GM21390 (cell line): ENCODE measurements at regions not wholly inside any gene's neighbourhood (a gene's known extent, or its start where the extent isn't known, plus 50 kb on each side); places are given as distances from the start of the nearest gene placed in this dataset.
"Not testable (repeated sequence)": the region's sequence is repeated elsewhere in the genome, so short reads cannot be mapped to it uniquely, and the experiment has no call there.

Experiments used
- ATAC-seq: cut with Tn5 transposase; IDR thresholded peaks from one replicate; pipeline ENCODE4 v1.9.1; 2021; ENCODE audit not compliant: unreplicated experiment

DNA sequence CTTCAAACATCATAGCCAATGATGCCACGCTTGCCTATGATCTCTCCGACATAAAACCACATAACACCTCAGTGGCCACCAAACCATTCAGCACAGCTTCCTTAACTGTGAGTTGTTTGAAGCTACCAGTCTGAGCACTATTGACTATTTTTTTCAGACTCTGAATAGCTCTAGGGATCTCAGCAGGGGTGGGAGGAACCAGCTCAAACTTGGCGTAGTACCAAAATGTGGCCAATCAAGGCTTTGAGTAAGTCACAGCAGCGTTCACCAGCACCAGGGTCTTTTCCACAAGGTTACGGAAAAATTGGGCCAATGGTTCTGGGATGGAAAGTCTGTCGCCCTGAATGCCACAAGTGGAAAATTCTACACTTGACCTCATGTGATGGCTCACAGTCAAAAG lies 70.6 kb downstream of the SMPDL3A start:
- ATAC-seq, result no peak

DNA sequence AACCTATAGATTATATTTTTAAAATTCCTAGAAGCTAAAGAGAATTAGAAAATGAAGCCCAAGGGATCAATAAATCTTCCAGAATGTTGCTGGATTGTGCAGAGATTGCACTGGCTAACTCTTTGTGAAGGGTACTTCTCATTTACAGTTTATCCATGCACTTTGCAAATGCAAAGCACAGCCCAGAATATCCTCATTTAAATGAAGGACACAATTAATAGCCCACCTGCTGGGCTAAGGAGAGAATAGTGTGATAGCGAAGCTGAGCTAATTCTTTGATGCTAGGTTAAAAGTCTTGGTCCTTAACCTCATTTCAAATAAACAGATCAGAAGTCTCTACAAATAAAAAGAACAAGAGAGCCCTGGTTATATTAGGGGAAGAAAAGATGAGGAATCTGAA lies 72.5 kb downstream of the SMPDL3A start:
- ATAC-seq, result no peak

DNA sequence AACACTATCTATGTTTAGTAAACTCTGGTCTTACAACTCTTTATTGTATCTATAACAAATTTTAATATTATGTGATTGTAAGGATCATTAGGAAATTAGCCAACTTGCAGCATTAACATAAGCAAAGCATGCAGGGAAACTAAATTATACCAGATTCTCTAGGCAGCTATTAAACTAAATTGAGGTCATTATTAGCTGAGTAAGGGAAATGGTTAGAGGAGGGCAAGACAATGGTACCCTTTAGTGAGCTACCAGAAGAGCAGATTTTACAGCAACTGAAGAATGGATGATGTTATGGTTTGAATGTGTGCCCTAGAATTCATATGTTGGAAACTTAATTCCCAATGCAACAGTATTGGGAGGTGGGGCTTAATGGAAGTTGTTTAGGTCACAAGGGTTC lies 79.1 kb downstream of the SMPDL3A start:
- no peak for ATAC-seq

DNA sequence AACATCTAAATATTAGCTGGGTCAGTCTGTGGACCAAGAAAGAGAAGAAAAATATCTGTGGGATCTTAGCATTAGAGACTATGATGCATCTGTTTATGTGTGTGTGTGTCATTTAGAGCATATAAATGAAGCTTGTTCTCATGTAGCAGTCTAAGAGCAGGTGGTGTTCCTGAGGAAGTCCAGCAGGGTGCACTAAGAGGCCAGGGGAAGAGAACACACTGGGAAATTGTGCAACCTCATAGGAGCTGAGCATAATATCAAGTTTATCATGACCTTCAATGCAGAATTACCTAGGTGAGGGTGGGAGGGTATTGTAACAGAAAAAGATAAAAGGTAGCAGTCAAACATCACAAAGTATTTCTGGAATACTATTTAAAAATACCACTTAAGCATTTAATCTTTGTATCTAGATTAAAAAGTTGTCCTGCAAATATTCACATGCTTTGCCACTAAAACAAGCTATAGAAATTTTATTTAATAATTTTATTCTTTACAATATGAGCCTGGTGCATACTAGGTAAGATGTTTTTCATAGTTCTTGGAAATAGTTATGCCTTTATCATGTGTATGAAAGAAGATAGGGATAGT lies 80.5 kb downstream of the SMPDL3A start:
- ATAC-seq, result peak; percentile 59

DNA sequence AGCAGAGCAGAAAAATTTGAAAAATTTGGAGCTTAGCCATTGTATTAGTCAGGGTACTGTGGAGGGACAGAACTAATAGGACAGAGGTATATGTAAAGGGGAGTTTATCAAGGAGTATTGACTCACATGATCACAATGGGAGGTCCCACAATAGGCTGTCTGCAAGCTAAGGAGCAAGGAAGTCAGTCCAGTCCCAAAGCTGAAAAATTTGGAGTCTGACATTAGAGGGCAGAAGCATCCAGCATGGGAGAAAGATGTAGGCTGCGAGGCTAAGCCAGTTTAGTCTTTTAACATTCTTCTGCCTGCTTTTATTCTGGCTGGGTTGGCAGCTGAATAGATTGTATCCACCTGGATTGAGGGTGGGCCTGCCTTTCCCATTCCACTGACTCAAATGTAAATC lies 82.0 kb downstream of the SMPDL3A start:
- no peak for ATAC-seq

DNA sequence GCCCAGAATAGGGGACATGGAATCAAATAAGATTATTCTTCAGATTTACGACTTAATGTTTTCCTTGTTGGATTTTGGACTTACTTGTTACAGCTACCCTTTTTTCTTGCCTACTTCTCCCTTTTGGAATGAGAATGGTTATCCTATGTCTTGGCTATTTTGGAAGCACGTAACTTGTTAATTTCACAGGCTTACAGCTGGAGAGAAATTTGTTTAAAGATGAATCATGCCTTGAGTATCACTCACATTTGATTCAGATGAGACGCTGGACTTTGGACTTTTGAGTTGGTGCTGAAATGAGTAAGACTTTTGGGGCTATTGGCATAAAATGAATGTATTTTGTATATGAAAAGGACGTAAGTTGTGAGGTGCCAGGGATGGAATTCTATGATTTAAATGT lies 83.3 kb downstream of the SMPDL3A start:
- ATAC-seq, result no peak

GRCh38 chr6:122877302-122877701 lies 88.2 kb downstream of the SMPDL3A start:
- no peak for ATAC-seq

DNA sequence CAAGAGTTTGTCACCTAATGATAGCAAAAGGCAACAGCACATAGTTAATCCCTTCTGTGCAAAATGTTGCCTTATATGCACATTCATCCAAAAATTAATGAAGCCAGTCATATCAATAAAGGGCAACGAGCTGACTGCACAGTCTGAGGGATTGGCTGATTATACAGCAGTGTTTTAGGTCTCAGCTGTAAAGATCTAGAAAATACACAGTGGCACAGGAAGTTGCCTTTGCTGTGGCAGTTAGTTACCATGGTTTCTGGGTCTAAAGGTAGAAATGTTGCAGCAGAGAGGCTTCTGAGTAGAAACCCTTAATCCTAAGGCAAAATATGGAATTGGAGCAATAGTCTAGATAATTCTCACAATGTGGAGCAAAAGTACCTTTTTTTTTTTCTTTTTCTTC lies 89.7 kb downstream of the SMPDL3A start:
- no peak for ATAC-seq

GRCh38 chr6:122886481-122886880 lies 97.4 kb downstream of the SMPDL3A start:
- ATAC-seq, result no peak

GRCh38 chr6:122887941-122888340 lies 98.9 kb downstream of the SMPDL3A start:
- no peak for ATAC-seq

DNA sequence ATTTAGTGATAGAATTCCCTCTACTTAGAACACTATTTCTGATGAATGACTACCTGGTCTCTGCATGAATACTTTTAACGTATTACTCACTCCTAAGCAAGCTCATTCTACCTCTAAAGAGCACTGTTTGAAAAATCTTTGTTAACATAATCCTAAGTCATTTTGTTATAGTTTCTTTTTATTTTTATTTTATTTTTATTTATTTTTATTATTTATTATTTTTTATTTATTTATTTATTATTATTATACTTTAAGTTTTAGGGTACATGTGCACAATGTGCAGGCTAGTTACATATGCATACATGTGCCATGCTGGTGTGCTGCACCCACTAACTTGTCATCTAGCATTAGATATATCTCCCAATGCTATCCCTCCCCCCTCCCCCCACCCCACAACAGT lies 99.6 kb downstream of the SMPDL3A start:
- not testable (repeated sequence) for ATAC-seq

DNA sequence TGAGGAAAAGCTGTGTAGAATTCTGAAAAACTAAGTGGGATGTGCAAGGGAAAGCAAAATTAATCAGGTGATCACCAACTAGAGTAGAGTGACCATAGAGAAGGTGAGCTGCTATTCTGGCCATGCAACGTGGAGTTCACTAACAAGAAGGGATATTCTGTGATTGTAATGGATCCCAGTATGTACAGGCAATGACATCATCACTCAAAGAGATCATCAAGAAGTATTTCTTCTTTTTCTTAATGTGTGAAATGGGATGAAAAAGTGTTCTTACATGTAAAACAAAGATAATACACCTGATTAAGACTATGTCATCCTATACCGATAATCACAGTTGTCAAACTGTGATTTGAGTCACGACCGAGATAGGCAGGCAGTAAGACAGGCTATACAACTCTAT lies 101.2 kb downstream of the SMPDL3A start:
- no peak for ATAC-seq

DNA sequence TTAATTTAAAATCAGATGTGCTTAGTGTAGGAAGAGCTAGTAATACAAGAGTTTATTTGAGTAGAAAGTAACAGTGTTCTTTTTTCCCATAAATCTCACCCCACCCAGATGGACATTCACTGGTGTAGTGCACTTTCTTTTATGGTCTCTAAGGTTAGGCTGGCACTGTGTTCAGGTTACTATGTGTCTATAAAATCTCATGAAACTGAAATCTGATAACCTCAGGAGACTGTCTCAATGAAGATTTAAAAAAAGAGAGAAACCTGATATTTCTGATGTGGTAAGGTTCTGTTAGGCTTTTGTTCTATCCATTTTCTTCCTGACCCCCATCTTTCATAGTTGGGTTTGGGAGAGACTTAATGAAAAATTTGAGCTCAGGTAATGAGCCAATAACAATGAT lies 101.2 kb upstream of the CLVS2 start:
- ATAC-seq, result no peak

DNA sequence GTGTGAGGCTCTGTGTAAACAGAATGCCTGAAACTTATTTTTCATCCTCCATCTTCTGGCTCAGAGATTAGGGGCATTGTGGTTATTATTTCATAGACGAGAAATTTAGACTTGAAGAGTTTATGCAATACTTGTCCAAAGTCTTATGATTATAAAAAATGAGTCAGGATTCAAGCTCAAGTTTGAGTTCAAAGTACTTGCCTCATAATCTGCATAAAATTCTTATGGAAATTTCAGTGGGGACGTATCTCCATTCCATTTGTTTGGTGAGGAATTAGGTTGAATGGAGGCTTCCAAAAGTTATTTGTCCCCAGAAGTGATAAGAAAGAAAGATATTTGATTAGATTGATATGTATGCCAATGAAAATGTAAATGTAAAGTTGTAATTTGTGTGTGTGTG lies 93.7 kb upstream of the CLVS2 start:
- ATAC-seq, result no peak

- no peak for ATAC-seq
Measured at GRCh38 chr6:122903266-122903915, 92.6 kb upstream of the CLVS2 start.

DNA sequence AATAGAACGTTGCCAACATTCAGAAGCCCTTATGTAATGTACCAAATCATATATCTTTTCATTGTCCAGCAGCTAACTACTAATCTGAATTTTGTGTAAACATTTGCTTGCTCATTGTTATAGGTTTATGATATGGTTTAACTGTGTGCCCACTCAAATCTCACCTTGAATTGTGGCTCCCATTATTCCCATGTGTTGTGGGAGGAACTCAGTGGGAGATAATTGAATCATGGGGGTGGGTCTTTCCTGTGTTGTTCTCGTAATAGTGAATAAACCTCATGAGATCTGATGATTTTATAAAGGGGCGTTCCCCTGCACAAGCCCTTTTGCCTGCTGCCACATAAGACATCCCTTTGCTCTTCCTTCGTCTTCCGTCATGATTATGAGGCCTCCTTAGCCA lies 91.9 kb upstream of the CLVS2 start:
- no peak for ATAC-seq

DNA sequence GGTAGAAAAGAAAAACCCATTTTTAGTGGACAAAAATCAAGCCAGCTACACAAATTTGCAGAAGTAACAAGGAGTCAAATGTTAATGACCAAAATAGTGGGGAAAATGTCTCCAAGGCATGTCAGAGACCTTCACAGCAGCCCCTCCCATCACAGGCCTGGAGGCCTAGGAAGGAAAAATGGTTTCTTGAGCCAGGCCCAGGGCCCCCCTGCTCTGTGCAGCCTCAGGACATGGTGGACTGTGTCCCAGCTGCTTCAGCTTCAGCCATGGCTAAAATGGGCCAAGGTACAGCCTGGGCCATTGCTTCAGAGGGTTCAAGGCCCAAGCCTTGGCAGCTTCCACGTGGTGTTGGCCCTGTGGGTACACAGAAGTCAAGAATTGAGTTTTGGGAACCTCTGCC lies 82.5 kb upstream of the CLVS2 start:
- no peak for ATAC-seq

- no peak for ATAC-seq
Measured at GRCh38 chr6:122918714-122919113, 77.3 kb upstream of the CLVS2 start.

DNA sequence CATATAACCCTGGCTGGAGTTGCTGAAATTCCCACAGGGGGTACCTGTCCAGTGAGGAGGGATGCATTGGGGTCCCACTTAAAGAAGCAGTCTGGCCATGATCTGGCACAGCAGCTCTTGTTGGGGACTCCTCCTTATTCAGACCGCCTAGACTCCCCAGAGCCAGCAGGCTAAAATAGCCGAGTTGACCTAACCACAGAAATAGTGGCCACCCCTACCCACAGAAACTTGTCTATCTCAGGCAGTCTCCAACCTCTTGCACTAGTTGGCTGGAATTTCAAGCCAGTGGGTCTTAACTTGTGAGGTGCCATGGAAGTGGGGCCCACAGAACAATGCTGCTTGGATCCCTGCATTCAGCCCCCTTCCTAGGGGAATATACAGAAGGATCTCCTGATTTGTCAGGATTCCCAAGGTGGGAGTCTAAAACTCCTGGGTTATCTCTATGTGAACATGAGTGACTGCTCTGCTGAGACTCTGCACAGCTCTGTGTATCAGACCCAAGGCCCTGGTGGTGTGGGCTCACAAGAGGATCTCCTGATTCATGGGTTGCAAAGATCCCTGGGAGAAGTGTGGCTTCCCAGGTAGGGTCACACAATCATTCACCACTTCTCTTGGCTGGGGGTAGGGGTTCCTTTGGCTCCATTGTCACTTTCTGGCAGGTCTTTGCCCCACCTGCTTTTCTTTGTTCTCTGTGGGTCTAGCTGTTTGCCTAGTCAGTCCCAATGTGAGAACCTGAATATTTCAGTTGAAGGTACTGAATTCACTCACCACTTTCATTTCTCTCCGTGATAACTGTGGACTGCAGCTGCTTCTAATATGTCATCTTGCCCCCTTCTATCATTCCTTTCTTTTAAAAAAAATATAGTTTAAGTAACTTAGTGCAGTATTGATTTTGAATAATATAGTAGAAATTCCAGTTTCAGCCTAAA lies 65.5 kb upstream of the CLVS2 start:
- ATAC-seq, result peak; percentile 68

DNA sequence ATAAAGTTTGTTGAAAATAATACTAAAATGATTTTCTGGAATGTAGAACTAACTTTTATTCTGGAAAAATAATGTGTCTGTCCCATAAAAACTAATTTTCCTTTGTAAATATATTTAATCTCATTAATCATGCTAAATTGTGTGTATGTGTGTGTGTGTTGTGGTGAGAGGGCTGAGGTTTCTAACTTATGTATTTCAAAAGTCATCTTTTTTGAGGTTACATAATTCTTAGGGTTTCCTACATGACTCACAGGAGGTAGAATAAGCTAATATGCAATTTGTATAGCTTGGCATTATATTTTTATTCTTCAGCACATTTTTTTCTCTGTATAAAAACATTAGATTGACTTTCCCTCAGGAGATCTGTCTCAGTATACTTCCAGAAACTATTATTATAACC lies 64.1 kb upstream of the CLVS2 start:
- no peak for ATAC-seq

DNA sequence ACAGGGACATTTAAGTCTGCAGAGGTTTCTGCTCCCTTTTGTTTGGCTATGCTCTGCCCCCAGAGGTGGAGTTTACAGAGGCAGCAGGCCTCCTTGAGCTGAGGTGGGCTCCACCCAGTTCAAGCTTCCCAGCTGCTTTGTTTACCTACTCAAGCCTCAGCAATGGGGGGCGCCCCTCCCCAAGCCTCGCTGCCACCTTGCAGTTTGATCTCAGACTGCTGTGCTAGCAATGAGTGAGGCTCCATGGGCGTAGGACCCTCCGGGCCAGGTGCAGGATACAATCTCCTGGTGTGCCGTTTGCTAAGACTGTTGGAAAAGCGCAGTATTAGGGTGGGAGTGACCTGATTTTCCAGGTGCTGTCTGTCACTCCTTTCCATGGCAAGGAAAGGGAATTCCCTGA lies 51.1 kb upstream of the CLVS2 start:
- ATAC-seq, result not testable (repeated sequence)
